Jurkat, Clone E6-1 (cell line): ENCODE measurements at regions not wholly inside any gene's neighbourhood (a gene's known extent, or its start where the extent isn't known, plus 50 kb on each side); places are given as distances from the start of the nearest gene placed in this dataset.

Experiments used
- DNase-seq: peaks from one replicate; pipeline ENCODE4 v3.0.0-alpha.2; 2011; ENCODE audit warnings: low read depth, low spot score
- H3K4me3 ChIP-seq: 2 replicates; pipeline ENCODE4 v1.5.1; 2011; ENCODE audit warnings: mild to moderate bottlenecking, low read length, control low read depth, moderate library complexity

- DNase-seq, result peak; percentile 8
- H3K4me3 ChIP-seq, result no peak overlapping the region
Observed at GRCh38 chr5:10856683-10857337, 95.8 kb upstream of the DAP start.

DNA sequence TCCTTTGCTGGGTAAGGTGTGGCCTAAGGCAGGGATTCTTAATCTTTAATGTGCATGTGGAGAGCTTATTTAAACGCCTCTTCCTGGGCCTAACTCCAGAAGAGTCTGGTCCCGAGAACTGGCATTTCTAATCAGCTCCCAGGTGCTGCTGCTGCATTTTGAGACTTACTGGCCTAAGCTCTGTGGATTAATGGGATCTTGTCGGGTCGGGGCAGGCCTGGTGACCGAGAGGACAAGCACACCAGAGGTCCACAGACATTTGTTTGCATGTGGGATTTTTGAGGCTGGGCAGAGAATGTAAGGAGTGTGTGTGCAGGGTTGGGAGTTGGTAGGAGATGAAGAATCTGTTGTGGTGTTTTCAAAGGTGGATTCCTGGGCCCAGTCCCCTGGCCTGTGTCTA, 95.0 kb upstream of the DAP start:
- H3K4me3 ChIP-seq, result no peak overlapping the region
- no peak for DNase-seq

- H3K4me3 ChIP-seq, result no peak overlapping the region
- DNase-seq, result no peak
Observed at GRCh38 chr5:10854506-10855277, 93.7 kb upstream of the DAP start.

DNA sequence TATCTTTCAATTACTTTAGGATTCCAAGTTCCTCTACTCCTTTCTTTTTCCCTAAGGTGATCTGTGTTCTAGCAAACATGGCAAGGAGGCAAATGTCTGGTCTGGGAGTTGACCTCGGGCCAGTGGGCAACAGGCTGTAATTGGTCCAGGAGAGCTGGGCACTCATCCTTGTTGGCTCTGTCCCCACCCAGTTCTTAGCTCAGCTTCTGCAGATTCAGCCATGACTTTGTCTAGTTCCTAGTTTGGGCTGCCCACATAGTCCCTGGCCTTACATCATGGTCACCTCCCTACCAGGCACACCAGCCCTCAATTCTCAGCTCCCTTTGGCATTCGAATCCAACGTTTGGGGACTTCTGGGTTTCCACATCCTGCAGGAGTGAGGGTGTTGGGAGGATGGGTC, 92.1 kb upstream of the DAP start:
- no peak overlapping the region for H3K4me3 ChIP-seq
- no peak for DNase-seq

- no peak overlapping the region for H3K4me3 ChIP-seq
- DNase-seq, result no peak
Observed at GRCh38 chr5:10849278-10849677, 88.2 kb upstream of the DAP start.

GRCh38 chr5:10844016-10844415, 83.0 kb upstream of the DAP start:
- H3K4me3 ChIP-seq, result no peak overlapping the region
- no peak for DNase-seq

DNA sequence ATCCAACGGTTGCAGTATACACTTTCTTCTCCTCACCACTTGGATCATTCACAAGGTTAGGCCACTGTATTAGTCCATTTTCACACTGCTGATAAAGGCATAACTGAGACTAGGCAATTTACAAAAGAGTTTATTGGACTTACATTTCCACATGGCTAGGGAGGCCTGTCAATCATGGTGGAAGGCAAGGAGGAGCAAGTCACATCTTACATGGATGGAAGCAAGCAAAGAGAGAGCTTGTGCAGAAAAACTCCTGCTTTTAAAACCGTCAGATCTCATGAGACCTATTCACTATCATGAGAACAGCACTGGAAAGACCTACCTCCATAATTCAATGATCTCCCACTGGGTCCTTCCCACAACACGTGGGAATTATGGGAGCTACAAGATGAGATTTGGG, 81.8 kb upstream of the DAP start:
- no peak overlapping the region for H3K4me3 ChIP-seq

DNA sequence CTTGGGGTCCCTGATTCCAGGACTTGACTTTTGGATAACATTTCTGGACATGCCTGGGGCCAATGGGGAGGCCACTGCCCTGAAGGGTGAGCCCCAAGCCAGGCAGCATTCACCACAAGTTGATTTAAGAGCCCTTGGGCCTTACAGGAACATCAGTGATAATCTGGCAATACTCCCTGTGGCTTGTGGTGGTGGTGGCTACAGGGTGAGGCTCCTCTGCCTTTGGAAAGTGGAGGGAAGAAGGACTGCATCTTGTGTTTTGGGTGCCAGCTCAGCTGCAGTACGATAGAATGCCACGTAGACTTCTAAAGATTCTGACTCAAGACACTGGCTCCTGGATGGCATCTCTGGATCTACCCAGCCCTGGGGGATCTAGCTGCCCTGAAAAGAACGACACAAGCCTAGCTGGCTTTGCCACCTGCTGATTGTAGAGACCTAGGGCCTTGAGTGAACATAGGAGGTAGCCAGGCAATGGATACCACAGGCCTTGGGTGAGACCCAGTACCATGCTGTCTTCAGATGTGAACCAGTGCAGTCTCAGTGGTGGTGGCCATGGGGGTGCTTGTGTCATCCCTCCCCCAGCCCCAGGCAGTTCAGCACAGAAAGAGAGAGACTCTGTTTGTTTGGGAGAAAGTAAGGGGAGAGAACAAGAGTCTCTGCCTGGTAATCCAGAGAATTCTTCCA, 79.0 kb upstream of the DAP start:
- no peak overlapping the region for H3K4me3 ChIP-seq
- DNase-seq, result no peak

More for the DNA sequence above, 81.8 kb upstream of the DAP start:
- DNase-seq, result no peak

DNA sequence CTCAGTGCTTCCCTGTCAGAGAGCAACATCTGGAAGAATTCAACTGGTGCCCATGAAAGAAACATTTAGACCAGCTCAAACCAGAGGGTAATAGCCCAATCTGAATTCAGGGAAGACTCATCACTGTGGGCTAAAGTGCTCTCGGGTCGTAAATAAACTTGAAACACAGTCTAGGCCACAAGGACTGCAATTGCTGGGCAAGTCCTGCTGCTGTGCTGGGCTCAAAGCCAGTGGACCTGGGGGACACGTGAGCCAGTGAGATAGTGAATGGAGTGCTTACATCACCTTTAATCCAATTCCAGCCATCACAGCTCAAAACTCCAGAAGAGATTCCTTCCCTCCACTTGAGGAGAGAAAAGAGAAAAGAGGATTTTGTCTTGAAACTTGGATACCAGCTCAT, 78.1 kb upstream of the DAP start:
- no peak for DNase-seq
- H3K4me3 ChIP-seq, result no peak overlapping the region

DNA sequence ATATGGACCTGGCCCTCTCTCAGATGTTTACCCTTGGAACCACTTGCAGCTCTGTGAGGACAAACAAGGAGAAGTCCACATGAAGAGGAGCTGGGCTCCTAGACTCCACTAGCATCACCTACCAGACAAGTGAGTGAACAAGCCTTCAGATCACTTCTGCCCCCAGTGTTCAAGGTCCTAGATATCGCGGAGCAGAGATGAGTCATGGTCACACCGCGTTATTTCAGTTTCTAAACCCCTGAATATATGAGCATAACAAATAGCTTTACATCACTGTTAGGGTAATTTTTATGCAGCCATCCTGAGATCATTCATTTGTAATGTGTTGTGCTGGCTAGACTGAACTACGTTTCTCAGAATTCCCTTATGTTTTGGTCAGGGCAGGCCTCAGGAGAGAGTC, 77.0 kb upstream of the DAP start:
- DNase-seq, result no peak
- H3K4me3 ChIP-seq, result no peak overlapping the region

DNA sequence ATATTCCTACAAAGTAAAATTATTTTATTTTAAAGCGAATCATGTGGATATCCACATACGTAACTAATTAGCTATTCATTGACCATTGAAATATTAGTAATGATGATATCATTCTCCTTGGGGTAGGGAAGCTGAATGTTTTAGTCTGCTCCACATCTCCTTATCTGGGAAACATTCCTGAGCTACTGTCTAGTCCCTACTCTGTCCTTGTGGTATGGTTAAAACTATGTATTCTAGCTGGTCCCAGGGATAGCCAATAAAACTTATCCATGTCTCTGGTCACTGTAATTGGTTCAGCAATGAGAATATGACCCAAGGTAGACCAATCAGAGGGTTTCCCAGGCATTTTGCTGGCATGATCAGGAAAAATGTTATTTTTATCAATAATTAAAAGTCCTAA, 76.0 kb upstream of the DAP start:
- no peak overlapping the region for H3K4me3 ChIP-seq
- no peak for DNase-seq

GRCh38 chr5:10834695-10835094, 73.7 kb upstream of the DAP start:
- DNase-seq, result no peak
- no peak overlapping the region for H3K4me3 ChIP-seq

- no peak overlapping the region for H3K4me3 ChIP-seq
- no peak for DNase-seq
Observed at GRCh38 chr5:10832987-10833386, 72.0 kb upstream of the DAP start.

DNA sequence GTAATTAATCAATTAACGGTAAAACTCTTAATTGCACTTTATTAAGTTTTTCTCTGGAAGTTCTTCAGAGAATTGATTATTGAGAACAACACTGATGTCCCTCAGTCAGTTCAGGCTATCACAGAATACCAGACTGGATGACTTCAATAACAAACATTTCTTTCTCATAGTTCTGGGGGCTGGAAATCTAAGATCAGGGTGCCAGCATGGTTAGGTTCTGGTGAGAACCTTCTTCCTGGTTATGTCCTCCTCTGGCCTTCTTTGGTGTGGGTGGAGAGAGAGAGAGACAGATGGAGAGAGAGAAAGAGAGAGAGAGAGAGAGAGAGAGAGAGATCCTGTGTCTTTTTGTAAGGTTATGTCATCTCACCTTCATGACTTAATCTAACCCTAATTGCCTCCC, 71.4 kb upstream of the DAP start:
- no peak overlapping the region for H3K4me3 ChIP-seq
- DNase-seq, result no peak

- DNase-seq, result no peak
- no peak overlapping the region for H3K4me3 ChIP-seq
Observed at GRCh38 chr5:10831419-10831818, 70.4 kb upstream of the DAP start.

- DNase-seq, result no peak
- H3K4me3 ChIP-seq, result no peak overlapping the region
Observed at GRCh38 chr5:10828241-10828640, 67.2 kb upstream of the DAP start.

DNA sequence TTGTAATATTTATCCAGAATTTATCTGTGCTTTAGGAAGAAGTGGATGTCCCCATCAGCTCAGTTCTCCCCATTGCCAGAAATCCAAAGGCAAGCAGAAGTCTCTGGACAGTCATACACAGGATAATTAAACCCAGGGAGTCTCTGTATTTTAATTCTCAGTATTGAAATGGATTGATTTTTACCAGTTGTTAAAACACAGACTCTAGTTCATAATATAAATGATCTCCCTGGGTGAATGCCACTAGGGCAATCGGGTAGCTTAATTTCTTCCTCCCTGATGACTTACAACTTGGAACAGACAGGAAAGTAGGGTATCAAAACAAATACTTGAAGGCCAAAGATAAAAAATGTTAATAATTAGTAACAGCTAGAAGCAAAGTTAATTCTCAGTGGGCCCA, 66.5 kb upstream of the DAP start:
- H3K4me3 ChIP-seq, result no peak overlapping the region
- no peak for DNase-seq

DNA sequence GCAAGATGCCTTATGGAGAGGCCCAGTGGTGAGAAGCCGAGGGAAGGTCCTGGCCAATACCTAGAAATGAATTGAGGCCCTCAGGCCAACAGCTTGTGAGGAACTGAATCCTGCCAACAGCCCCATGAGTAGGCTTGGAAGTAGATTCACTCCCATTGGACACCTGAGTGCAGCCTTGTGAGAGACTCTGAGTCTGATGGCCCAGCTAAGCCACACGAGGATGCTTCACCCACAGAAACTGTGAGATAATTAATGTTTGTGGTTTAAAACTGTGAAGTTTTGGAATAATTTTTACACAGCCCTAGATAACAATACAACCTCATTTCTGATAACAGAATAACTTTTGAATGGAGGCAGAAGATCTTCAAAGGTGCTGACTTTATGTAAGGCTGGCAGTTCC, 65.9 kb upstream of the DAP start:
- no peak overlapping the region for H3K4me3 ChIP-seq

GRCh38 chr5:10825897-10826644, 65.0 kb upstream of the DAP start:
- no peak for DNase-seq
- H3K4me3 ChIP-seq, result no peak overlapping the region

More for the DNA sequence above, 65.9 kb upstream of the DAP start:
- no peak for DNase-seq

- H3K4me3 ChIP-seq, result no peak overlapping the region
- no peak for DNase-seq
Observed at GRCh38 chr5:10812218-10812617, 51.2 kb upstream of the DAP start.
